GM18858 (cell line): ENCODE measurements at regions not wholly inside any gene's neighbourhood (a gene's known extent, or its start where the extent isn't known, plus 50 kb on each side); places are given as distances from the start of the nearest gene placed in this dataset.
"Not testable (repeated sequence)": the region's sequence is repeated elsewhere in the genome, so short reads cannot be mapped to it uniquely, and the experiment has no call there.

ENCODE experiments used
- ATAC-seq: cut with Tn5 transposase; IDR thresholded peaks from one replicate; pipeline ENCODE4 v1.9.1; 2021; ENCODE audit not compliant: unreplicated experiment

GRCh38 chr21:21973806-21974205, 975.6 kb downstream of the NCAM2 start:
- ATAC-seq = no peak

GRCh38 chr21:21996891-21997290, 998.7 kb downstream of the NCAM2 start:
- ATAC-seq = no peak

GRCh38 chr21:21997390-21998333, 999.5 kb downstream of the NCAM2 start:
- no peak for ATAC-seq

GRCh38 chr21:22019766-22020165, 1021.6 kb downstream of the NCAM2 start:
- no peak for ATAC-seq

GRCh38 chr21:22020221-22020620, 1022.0 kb downstream of the NCAM2 start:
- ATAC-seq = no peak

- ATAC-seq = not testable (repeated sequence)
Measured at GRCh38 chr21:22023896-22024295, 1025.7 kb downstream of the NCAM2 start.

- no peak for ATAC-seq
Measured at GRCh38 chr21:22044431-22044830, 1046.2 kb downstream of the NCAM2 start.

GRCh38 chr21:22046576-22046975, 1048.4 kb downstream of the NCAM2 start:
- ATAC-seq = no peak

GRCh38 chr21:22056904-22057303, 1058.7 kb downstream of the NCAM2 start:
- no peak for ATAC-seq

- ATAC-seq = no peak
Measured at GRCh38 chr21:22062472-22063139, 1064.4 kb downstream of the NCAM2 start.

- ATAC-seq = no peak
Measured at GRCh38 chr21:22063140-22063539, 1064.9 kb downstream of the NCAM2 start.

GRCh38 chr21:22076471-22076870, 1078.3 kb downstream of the NCAM2 start:
- no peak for ATAC-seq

GRCh38 chr21:22083899-22084298, 1085.7 kb downstream of the NCAM2 start:
- ATAC-seq = no peak

GRCh38 chr21:22096314-22096713, 1098.1 kb downstream of the NCAM2 start:
- ATAC-seq = no peak

GRCh38 chr21:22106720-22107410, 1108.7 kb downstream of the NCAM2 start:
- no peak for ATAC-seq

- no peak for ATAC-seq
Measured at GRCh38 chr21:22115746-22116145, 1117.5 kb downstream of the NCAM2 start.

GRCh38 chr21:22120616-22121266, 1122.5 kb downstream of the NCAM2 start:
- no peak for ATAC-seq

- no peak for ATAC-seq
Measured at GRCh38 chr21:22125581-22125980, 1127.4 kb downstream of the NCAM2 start.

- ATAC-seq = no peak
Measured at GRCh38 chr21:22128671-22129070, 1130.5 kb downstream of the NCAM2 start.

GRCh38 chr21:22132358-22133071, 1134.3 kb downstream of the NCAM2 start:
- no peak for ATAC-seq
